MV-4-11 (cell line): ENCODE measurements at regions not wholly inside any gene's neighbourhood (a gene's known extent, or its start where the extent isn't known, plus 50 kb on each side); places are given as distances from the start of the nearest gene placed in this dataset.
"Not testable (repeated sequence)": the region's sequence is repeated elsewhere in the genome, so short reads cannot be mapped to it uniquely, and the experiment has no call there.

Experiments used
- DNase-seq: peaks from one replicate; lab custom pipeline; 2025; lab: John Stamatoyannopoulos, UW

- DNase-seq, result peak; percentile 88
Measured at GRCh38 chr6:106849120-106849519, 125.4 kb downstream of the CD24 start.

GRCh38 chr6:106847116-106847515 is 127.4 kb downstream of the CD24 start:
- DNase-seq, result peak; percentile 63

GRCh38 chr6:106844930-106845329 is 129.6 kb downstream of the CD24 start:
- DNase-seq, result no peak

- no peak for DNase-seq
Measured at GRCh38 chr6:106832766-106833510, 141.6 kb downstream of the CD24 start.

- no peak for DNase-seq
Measured at GRCh38 chr6:106830930-106831329, 143.6 kb downstream of the CD24 start.

- DNase-seq, result no peak
Measured at GRCh38 chr6:106829451-106829850, 145.1 kb downstream of the CD24 start.

GRCh38 chr6:106827081-106827480 is 147.4 kb downstream of the CD24 start:
- DNase-seq, result no peak

- DNase-seq, result no peak
Measured at GRCh38 chr6:106825156-106825555, 149.4 kb downstream of the CD24 start.

GRCh38 chr6:106823732-106824351 is 150.7 kb downstream of the CD24 start:
- no peak for DNase-seq

GRCh38 chr6:106823058-106823457 is 151.5 kb downstream of the CD24 start:
- DNase-seq, result no peak

- DNase-seq, result peak; percentile 14
Measured at GRCh38 chr6:106820412-106820852, 154.1 kb downstream of the CD24 start.

GRCh38 chr6:106811088-106811686 is 163.3 kb downstream of the CD24 start:
- no peak for DNase-seq

GRCh38 chr6:106808758-106809157 is 165.8 kb downstream of the CD24 start:
- DNase-seq, result peak; percentile 55

GRCh38 chr6:106807947-106808611 is 166.4 kb downstream of the CD24 start:
- DNase-seq, result no peak

GRCh38 chr6:106806253-106806652 is 168.3 kb downstream of the CD24 start:
- not testable (repeated sequence) for DNase-seq

GRCh38 chr6:106805771-106806170 is 168.8 kb downstream of the CD24 start:
- DNase-seq, result no peak

- DNase-seq, result no peak
Measured at GRCh38 chr6:106804346-106805335, 169.9 kb downstream of the CD24 start.

GRCh38 chr6:106803188-106803587 is 171.3 kb downstream of the CD24 start:
- DNase-seq, result no peak

GRCh38 chr6:106802139-106802538 is 172.4 kb downstream of the CD24 start:
- DNase-seq, result no peak

GRCh38 chr6:106801256-106801655 is 171.9 kb downstream of the QRSL1 start:
- no peak for DNase-seq

- no peak for DNase-seq
Measured at GRCh38 chr6:106800379-106800778, 171.0 kb downstream of the QRSL1 start.
